ENCODE measurements at regions not wholly inside any gene's neighbourhood (a gene's known extent, or its start where the extent isn't known, plus 50 kb on each side); places are given as distances from the start of the nearest gene placed in this dataset.

GRCh38 chr4:24158031-24158430, 268.2 kb upstream of the PPARGC1A start:
- peaks cover 0 to 6% (median 2%) of the 10 kb centered on the region in 7 donors for H3K9me3 Mint-ChIP-seq
- Histone ChIP-seq H3K4me2 (replicated peaks; ENCODE audit: extremely low read depth, low read length, poor library complexity, severe bottlenecking) (no peak overlapping the region), H3K9me3 (replicated peaks in 1 of 2; ENCODE audit: control insufficient read depth in 1 of 2, insufficient read depth in 1 of 2, low read length in 2 of 2) (no peaks in the 10 kb centered on the region), H3K4me3 (replicated peaks in 1 of 3; ENCODE audit: low read depth in 2 of 3, low read length in 3 of 3) (no peak overlapping the region), H3K27ac (ENCODE audit: low read depth in 1 of 2, low read length in 2 of 2) (no peak overlapping the region), H3K9ac (ENCODE audit: insufficient read depth, low read length, poor library complexity, severe bottlenecking) (no peak overlapping the region), H4K20me1 (ENCODE audit: insufficient read depth, low read length) (no peaks in the 10 kb centered on the region), H3K4me1 (ENCODE audit: control insufficient read depth in 1 of 2, insufficient read depth in 2 of 2, low read length in 2 of 2) (no peaks in the 10 kb centered on the region), H2AFZ (ENCODE audit: insufficient read depth, low read depth, low read length, poor library complexity, severe bottlenecking) (no peak overlapping the region), H3K27me3 (ENCODE audit: control insufficient read depth in 2 of 2, insufficient read depth in 2 of 2, low read length in 2 of 2) (no peaks in the 10 kb centered on the region), H3K79me2 (ENCODE audit: insufficient read depth, low read length) (no peaks in the 10 kb centered on the region), H3K36me3 (replicated peaks in 1 of 2; ENCODE audit: control insufficient read depth in 1 of 2, insufficient read depth in 2 of 2, low read length in 2 of 2) (no peaks in the 10 kb centered on the region)
- intact Hi-C loops (cut with micrococcal nuclease) = no loop called here
- WGBS (ENCODE audit: insufficient coverage) = 100% methylated on average over 1 of the region's 1 CpG
- no peak overlapping the region for H3K27ac Mint-ChIP-seq
- DNase-seq = no peak
- H3K4me3 Mint-ChIP-seq = no peak overlapping the region
- H3K27me3 Mint-ChIP-seq (ENCODE audit: low read depth in 3 of 3) = peaks cover 0 to 2% (median 0%) of the 10 kb centered on the region in 3 donors
- no peaks in the 10 kb centered on the region for H3K36me3 Mint-ChIP-seq
- no peaks in the 10 kb centered on the region for H3K4me1 Mint-ChIP-seq
- no peak for TF ChIP-seq CTCF (IDR thresholded peaks at IDR 0.05)

GRCh38 chr4:24150034-24150433, 260.2 kb upstream of the PPARGC1A start:
- no peaks in the 10 kb centered on the region for H3K36me3 Mint-ChIP-seq
- H3K27ac Mint-ChIP-seq = no peak overlapping the region
- no peak overlapping the region for H3K4me3 Mint-ChIP-seq
- H4K20me1 ChIP-seq (ENCODE audit: insufficient read depth, low read length) = no peaks in the 10 kb centered on the region
- H3K79me2 ChIP-seq (ENCODE audit: insufficient read depth, low read length) = no peaks in the 10 kb centered on the region
- H3K4me1 Mint-ChIP-seq = no peaks in the 10 kb centered on the region
- no peaks in the 10 kb centered on the region for H3K4me1 ChIP-seq (ENCODE audit: control insufficient read depth in 1 of 2, insufficient read depth in 2 of 2, low read length in 2 of 2)
- intact Hi-C loops (cut with micrococcal nuclease) = no loop called here
- H3K9me3 Mint-ChIP-seq = peaks cover 0 to 6% (median 0%) of the 10 kb centered on the region in 7 donors
- H3K27me3 Mint-ChIP-seq (ENCODE audit: low read depth in 3 of 3) = peaks cover 0 to 1% (median 0%) of the 10 kb centered on the region in 3 donors
- no peaks in the 10 kb centered on the region for H3K27me3 ChIP-seq (ENCODE audit: control insufficient read depth in 2 of 2, insufficient read depth in 2 of 2, low read length in 2 of 2)
- no peaks in the 10 kb centered on the region for H3K9me3 ChIP-seq (replicated peaks in 1 of 2; ENCODE audit: control insufficient read depth in 1 of 2, insufficient read depth in 1 of 2, low read length in 2 of 2)
- H3K4me2 ChIP-seq (replicated peaks; ENCODE audit: extremely low read depth, low read length, poor library complexity, severe bottlenecking) = no peak overlapping the region
- no peaks in the 10 kb centered on the region for H3K36me3 ChIP-seq (replicated peaks in 1 of 2; ENCODE audit: control insufficient read depth in 1 of 2, insufficient read depth in 2 of 2, low read length in 2 of 2)
- DNase-seq = no peak
- H3K9ac ChIP-seq (ENCODE audit: insufficient read depth, low read length, poor library complexity, severe bottlenecking) = no peak overlapping the region
- no peak for TF ChIP-seq CTCF (IDR thresholded peaks at IDR 0.05)
- no peak overlapping the region for H3K27ac ChIP-seq (ENCODE audit: low read depth in 1 of 2, low read length in 2 of 2)
- WGBS (ENCODE audit: insufficient coverage) = 90% methylated on average over 2 of the region's 3 CpGs
- H3K4me3 ChIP-seq (replicated peaks in 1 of 3; ENCODE audit: low read depth in 2 of 3, low read length in 3 of 3) = no peak overlapping the region
- no peak overlapping the region for H2AFZ ChIP-seq (ENCODE audit: insufficient read depth, low read depth, low read length, poor library complexity, severe bottlenecking)

All from CD14-positive monocyte (primary cell).